AG09319 (cell line): ENCODE measurements at regions not wholly inside any gene's neighbourhood (a gene's known extent, or its start where the extent isn't known, plus 50 kb on each side); places are given as distances from the start of the nearest gene placed in this dataset.
"Not testable (repeated sequence)": the region's sequence is repeated elsewhere in the genome, so short reads cannot be mapped to it uniquely, and the experiment has no call there.

Experiments
- DNase-seq: peaks from one replicate; pipeline ENCODE4 v3.0.0-alpha.2; 2010; ENCODE audit warnings: low read depth; ENCODE audit errors: extremely low read depth
- CTCF ChIP-seq: IDR thresholded peaks from 2 replicates; pipeline ENCODE4 v1.5.1; 2011; ENCODE audit warnings: low read depth, mild to moderate bottlenecking, inconsistent platforms, low read length, moderate library complexity

GRCh38 chrX:140034916-140035315 lies 69.6 kb upstream of the CXorf66 start:
- no peak; the same call in 1 of the 2 replicates for TF ChIP-seq CTCF
- no peak for DNase-seq

GRCh38 chrX:140022482-140022881 lies 57.2 kb upstream of the CXorf66 start:
- no peak for TF ChIP-seq CTCF
- DNase-seq = no peak

- not testable (repeated sequence) for DNase-seq
These were observed 53.8 kb upstream of the CXorf66 start for GRCh38 chrX:140019134-140019533.
